Kidney glomerular epithelial cell (primary cell): ENCODE measurements at regions not wholly inside any gene's neighbourhood (a gene's known extent, or its start where the extent isn't known, plus 50 kb on each side); places are given as distances from the start of the nearest gene placed in this dataset.

Experiments used
- DNase-seq: peaks from one replicate; lab custom pipeline; 2025; lab: John Stamatoyannopoulos, UW

- DNase-seq, result no peak
Measured at GRCh38 chr5:133854554-133854953, 113.9 kb downstream of the C5orf15 start.

GRCh38 chr5:133853646-133854365 lies 114.6 kb downstream of the C5orf15 start:
- no peak for DNase-seq

- no peak for DNase-seq
Measured at GRCh38 chr5:133851521-133851920, 116.9 kb downstream of the C5orf15 start.

- no peak for DNase-seq
Measured at GRCh38 chr5:133850811-133851210, 117.6 kb downstream of the C5orf15 start.

GRCh38 chr5:133849116-133849515 lies 119.3 kb downstream of the C5orf15 start:
- DNase-seq, result no peak

GRCh38 chr5:133848341-133848811 lies 120.0 kb downstream of the C5orf15 start:
- no peak for DNase-seq

- DNase-seq, result no peak
Measured at GRCh38 chr5:133847886-133848285, 120.5 kb downstream of the C5orf15 start.

GRCh38 chr5:133847301-133847700 lies 121.1 kb downstream of the C5orf15 start:
- DNase-seq, result no peak

GRCh38 chr5:133846478-133847226 lies 121.8 kb downstream of the C5orf15 start:
- no peak for DNase-seq

- no peak for DNase-seq
Measured at GRCh38 chr5:133845271-133845670, 123.2 kb downstream of the C5orf15 start.

GRCh38 chr5:133844836-133845235 lies 123.6 kb downstream of the C5orf15 start:
- no peak for DNase-seq

- no peak for DNase-seq
Measured at GRCh38 chr5:133843911-133844310, 124.5 kb downstream of the C5orf15 start.

- DNase-seq, result no peak
Measured at GRCh38 chr5:133842846-133843611, 125.4 kb downstream of the C5orf15 start.

- DNase-seq, result no peak
Measured at GRCh38 chr5:133841831-133842750, 126.3 kb downstream of the C5orf15 start.

GRCh38 chr5:133840168-133840567 lies 128.3 kb downstream of the C5orf15 start:
- DNase-seq, result no peak

- DNase-seq, result no peak
Measured at GRCh38 chr5:133839721-133840120, 128.7 kb downstream of the C5orf15 start.

GRCh38 chr5:133839090-133839489 lies 129.3 kb downstream of the C5orf15 start:
- no peak for DNase-seq

- DNase-seq, result no peak
Measured at GRCh38 chr5:133838286-133838685, 130.1 kb downstream of the C5orf15 start.

- DNase-seq, result peak; percentile 55
Measured at GRCh38 chr5:133831491-133832224, 136.8 kb downstream of the C5orf15 start.

GRCh38 chr5:133830911-133831310 lies 137.5 kb downstream of the C5orf15 start:
- no peak for DNase-seq

- no peak for DNase-seq
Measured at GRCh38 chr5:133830281-133830680, 138.1 kb downstream of the C5orf15 start.
